HG03442 (cell line): ENCODE measurements at regions not wholly inside any gene's neighbourhood (a gene's known extent, or its start where the extent isn't known, plus 50 kb on each side); places are given as distances from the start of the nearest gene placed in this dataset.
"Not testable (repeated sequence)": the region's sequence is repeated elsewhere in the genome, so short reads cannot be mapped to it uniquely, and the experiment has no call there.

Experiments
- ATAC-seq: cut with Tn5 transposase; IDR thresholded peaks from one replicate; pipeline ENCODE4 v1.9.1; 2021; ENCODE audit warnings: mild to moderate bottlenecking, moderate library complexity; ENCODE audit not compliant: unreplicated experiment

DNA sequence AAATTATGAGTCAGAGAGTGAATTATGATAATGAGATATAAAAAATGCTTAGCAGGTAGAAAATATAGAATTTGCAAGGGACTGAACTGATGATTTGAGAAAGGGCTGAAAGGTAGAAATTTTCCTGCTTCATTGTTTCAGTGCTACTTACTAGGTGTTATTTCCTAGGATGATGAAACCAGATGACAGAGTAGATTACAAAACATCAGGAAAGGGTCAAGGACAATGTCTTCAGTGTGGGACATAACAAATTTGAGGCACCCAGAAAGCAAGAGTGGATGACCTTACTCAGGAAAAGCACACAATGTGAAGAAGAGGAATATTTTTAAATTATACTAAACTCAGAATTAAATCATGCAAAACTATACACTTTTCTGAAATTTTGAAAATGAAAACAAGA lies 102.1 kb downstream of the SHCBP1 start:
- no peak for ATAC-seq

- no peak for ATAC-seq
These were observed 124.5 kb downstream of the SHCBP1 start for GRCh38 chr16:46496701-46497100.

- no peak for ATAC-seq
These were observed 138.3 kb downstream of the SHCBP1 start for GRCh38 chr16:46482895-46483294.

DNA sequence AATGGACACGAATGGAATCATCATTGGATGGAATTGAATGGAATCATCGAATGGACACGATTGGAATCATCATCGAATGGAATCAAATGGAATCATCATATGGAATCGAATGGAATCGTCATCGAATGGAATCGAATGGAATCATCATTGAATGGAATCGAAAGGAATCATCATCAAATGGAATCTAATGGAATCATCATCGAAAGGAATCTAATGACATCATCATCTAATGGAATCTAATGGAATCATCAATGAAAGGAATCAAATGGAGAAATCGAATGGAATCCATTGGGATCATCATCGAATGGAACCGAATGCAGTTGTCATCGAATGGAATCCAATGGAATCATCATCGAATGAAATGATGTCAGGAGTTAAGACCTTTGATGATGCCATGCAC lies 154.9 kb downstream of the SHCBP1 start:
- no peak for ATAC-seq

DNA sequence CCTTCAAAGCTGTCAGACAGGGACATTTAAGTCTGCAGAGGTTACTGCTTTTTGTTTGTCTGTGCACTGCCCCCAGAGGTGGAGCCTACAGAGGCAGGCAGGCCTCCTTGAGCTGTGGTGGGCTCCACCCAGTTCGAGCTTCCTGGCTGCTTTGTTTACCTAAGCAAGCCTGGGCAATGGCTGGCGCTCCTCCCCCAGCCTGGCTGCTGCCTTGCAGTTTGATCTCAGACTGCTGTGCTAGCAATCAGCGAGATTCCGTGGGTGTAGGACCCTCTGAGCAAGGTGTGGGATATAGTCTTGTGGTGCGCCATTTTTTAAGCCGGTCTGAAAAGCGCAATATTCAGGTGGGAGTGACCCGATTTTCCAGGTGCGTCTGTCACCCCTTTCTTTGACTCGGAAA lies 166.4 kb downstream of the SHCBP1 start:
- ATAC-seq, result not testable (repeated sequence)

DNA sequence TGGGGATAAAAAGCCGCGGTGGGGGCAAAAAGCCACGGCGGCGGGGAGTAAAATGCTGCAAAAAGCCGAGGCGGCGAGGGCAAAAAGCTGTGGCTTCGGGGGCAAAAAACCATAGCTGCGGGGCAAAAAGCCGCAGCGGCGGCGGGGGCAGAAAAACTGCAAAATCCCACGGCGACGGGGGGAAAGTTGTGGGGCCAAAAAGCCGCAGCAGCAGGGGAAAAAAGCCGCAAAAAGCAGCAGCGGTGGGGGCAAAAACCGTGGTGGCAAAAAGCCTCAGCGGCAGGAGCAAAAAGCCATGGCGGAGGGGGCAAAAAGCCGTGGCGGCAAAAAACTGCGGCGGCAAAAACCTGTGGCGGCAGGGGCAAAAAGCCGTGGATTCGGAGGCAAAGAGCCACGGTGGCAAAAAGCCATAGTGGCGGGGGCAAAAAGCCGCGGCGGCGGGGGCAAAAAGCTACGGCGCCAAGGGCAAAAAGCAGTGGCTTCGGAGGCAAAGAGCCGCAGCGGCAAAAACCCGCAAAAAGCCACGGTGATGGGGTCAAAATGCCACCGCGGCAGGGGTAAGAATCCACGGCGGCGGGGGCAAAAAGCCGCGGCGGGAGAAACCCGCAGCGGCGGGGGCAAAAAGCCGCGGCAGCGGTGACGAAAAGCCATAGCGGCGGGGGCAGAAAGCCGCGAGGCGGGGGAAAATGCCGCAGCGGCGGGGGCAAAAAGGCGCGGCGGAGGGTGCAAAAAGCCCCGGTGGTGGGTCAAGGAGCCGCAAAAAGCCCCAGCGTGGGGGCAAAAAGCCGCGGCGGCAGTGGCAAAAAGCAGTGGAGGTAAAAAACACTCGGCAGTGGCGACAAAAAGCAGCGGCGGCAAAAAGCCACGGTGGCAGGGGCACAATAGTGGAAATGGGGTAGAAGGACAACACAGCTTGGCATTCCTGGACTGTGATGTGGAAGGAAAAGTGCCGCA lies 192.8 kb downstream of the SHCBP1 start:
- ATAC-seq, result no peak

DNA sequence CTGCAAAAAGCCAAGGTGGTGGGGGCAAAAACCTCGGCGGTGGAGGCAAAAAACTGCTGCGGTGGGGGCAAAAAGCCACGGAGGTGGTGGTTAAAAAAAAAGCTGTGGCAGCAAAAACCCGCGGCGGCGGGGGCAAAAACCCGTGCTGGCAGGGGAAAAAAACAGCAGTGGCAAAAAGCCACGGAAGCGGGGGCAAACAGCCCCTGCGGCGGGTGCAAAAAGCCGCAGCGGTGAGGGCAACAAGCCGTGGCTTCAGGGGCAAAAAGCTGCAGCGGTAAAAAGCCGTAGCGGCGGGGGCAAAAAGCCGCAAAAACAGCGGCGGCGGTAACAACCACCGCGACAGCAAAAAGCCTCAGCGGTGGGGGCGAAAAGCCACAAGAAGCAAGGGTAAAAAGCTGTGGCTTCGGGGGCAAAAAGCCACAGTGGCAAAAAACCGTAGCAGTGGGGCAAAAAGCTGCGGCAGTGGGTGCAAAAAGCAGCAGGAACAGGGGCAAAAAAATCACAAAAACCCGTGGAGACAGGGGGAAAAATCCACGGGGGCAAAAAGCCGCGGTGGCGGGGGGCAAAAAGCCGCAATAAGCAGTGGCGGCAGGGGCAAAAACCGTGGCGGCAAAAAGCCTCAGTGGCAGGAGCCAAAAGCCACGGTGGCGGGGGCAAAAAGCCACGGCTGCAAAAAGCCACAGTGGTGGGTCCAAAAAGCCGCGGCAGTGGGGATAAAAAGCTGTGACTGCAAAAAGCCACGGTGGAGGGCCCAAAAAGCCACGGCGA lies 193.7 kb downstream of the SHCBP1 start:
- no peak for ATAC-seq

DNA sequence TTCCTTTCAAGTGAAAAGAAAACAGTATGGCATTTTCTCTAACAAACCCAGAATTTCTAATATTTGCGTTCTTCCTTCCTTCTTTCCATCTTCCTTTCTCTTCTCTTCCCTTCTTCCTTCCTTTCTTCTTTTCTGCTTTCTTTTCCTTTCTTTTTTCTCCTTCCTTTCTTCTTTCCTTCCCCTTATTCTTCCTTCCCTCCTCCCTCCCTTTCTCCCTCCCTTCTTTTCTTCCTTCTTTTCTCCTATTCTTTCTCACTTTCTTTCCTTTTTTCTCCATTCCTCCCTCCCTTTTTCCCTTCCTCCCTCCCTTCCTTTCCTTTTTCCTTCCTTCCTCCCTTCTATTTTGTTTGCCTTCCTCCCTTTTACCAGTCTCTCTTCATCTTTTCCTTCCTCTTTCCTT lies 194.8 kb downstream of the SHCBP1 start:
- ATAC-seq, result no peak

DNA sequence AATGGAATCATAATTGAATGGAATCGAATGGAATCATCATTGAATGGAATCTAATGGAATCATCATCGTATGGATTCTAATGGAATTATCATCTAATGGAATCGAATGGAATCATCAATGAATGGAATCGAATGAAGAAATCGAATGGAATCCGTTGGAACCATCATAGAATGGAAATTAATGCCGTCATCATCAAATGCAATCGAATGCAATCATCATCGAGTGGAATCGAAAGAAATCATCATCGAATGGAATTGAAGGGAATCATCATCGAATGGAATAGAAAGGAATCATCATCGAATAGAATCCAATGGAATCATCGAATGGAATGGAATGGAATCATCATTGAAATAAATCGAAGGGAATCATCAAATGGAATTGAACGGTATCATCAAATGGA lies 217.2 kb downstream of the SHCBP1 start:
- ATAC-seq, result no peak

GRCh38 chr16:46398559-46398958 lies 222.6 kb downstream of the SHCBP1 start:
- not testable (repeated sequence) for ATAC-seq

DNA sequence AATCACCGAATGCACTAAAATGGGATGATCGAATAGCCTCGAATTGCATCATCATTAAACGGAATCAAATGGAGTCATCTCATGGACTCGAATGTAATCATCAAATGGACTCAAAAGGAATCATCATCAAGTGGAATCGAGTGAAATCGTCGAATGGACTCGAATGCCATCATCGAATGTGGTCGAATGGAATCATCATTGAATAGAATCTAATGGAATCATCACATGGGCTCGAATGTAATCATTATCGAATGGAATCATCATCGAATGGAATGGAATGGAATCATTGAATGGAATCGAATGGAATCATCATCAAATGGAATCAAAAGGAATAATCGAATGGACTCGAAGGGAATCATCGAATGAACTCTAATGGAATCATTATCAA lies 224.3 kb downstream of the SHCBP1 start:
- not testable (repeated sequence) for ATAC-seq

- not testable (repeated sequence) for ATAC-seq
These were observed 224.9 kb downstream of the SHCBP1 start for GRCh38 chr16:46396131-46396882.

GRCh38 chr16:46395391-46395921 lies 225.7 kb downstream of the SHCBP1 start:
- not testable (repeated sequence) for ATAC-seq

- not testable (repeated sequence) for ATAC-seq
These were observed 226.2 kb downstream of the SHCBP1 start for GRCh38 chr16:46394963-46395362.

DNA sequence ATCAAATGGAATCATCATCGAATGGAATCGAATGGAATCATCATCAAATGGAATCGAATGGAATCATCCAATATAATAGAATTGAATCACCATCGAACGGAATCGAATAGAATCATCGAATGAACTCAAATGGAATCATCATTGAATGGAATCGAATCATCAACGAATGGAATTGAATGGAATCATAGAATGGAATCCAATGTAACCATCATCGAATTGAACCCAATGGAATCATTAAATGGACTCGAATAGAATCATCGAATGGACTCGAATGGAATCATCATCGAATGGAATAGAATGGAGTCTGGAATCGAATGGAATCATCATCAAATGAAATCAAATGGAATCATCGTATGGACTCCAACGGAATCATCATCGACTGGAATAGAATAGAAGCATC lies 227.0 kb downstream of the SHCBP1 start:
- ATAC-seq, result not testable (repeated sequence)

DNA sequence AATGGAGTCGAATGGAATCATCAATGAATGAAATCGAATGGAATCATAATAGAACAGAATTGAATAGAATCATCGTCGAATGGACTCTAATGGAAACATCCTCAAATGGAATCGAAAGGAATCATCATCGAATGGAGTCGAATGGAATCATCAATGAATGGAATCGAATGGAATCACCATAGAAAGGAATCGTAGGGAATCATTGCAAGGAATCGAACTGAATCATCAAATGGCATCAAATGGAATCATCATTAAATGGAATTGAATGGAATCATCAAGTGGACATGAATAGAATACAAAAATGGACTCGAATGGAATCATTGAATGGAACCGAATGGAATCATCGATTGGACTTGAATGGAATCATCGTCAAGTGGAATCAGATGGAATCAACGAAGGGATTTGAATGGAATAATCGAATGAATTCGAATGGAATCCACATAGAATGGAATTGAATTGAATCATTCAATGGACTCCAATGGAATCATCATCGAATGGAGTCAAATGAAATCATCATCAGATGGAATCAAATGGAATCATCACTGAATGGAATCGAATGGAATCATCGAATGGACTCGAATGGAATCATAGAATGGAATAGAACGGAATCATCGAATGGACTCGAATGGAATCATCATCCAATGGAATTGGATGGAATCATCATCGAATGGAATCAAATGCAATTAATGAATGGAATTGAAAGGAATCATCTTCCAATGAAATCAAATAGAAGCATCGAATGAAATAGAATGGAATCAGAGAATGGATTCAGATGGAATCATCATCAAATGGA lies 228.1 kb downstream of the SHCBP1 start:
- ATAC-seq, result not testable (repeated sequence)

- ATAC-seq, result not testable (repeated sequence)
These were observed 230.3 kb downstream of the SHCBP1 start for GRCh38 chr16:46390660-46391462.

DNA sequence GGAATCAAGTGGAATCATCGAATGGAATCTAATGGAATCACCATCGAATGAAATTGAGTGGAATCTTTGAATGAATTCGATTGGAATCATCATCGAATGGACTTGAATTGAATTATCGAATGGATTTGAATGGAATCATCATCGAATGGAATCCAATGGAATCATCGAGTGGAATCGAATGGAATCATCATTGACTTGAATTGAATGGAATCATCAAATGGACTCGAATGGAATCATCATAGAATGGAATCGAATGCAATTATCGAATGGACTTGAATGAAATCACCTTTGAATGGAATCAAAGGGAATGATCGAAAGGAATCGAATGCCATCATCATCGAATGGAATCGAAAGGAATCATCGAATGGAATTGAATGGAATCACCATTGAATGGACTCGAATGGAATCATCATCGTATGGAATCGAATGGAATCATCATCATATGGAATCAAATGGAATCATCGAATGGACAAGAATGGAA lies 231.6 kb downstream of the SHCBP1 start:
- ATAC-seq, result not testable (repeated sequence)

- ATAC-seq, result not testable (repeated sequence)
These were observed 232.2 kb downstream of the SHCBP1 start for GRCh38 chr16:46388939-46389491.
